Spleen (tissue), 11 donors: ENCODE measurements at regions not wholly inside any gene's neighbourhood (a gene's known extent, or its start where the extent isn't known, plus 50 kb on each side); places are given as distances from the start of the nearest gene placed in this dataset.

Experiments used
- DNase-seq: peaks from one replicate; pipeline ENCODE4 v3.0.0-alpha.2; 2020
- H3K27ac ChIP-seq, 8 donors: fragments of 200-600 bp; sonication (generic) in 7 of 8; 1 replicate in 4 of 8; 2 replicates in 4 of 8; pipeline versions ENCODE4 v1.5.0 to v1.8.0; 2016 to 2021; ENCODE audit warnings: inconsistent platforms in 4 of 8, mild to moderate bottlenecking in 4 of 8, moderate library complexity in 1 of 8
- H3K27me3 ChIP-seq, 7 donors: fragments of 200-600 bp; sonication (generic) in 6 of 7; replicated peaks in 1 of 7; 1 replicate in 4 of 7; 2 replicates in 3 of 7; pipeline versions ENCODE4 v1.5.0 to v1.8.0; 2016 to 2021; ENCODE audit warnings: inconsistent platforms in 3 of 7, mild to moderate bottlenecking in 1 of 7
- H3K36me3 ChIP-seq, 6 donors: fragments of 200-600 bp; sonication (generic) in 5 of 6; 1 replicate in 4 of 6; 2 replicates in 2 of 6; pipeline versions ENCODE4 v1.5.0 to v1.8.0; 2016 to 2021; ENCODE audit warnings: inconsistent platforms in 2 of 6
- H3K4me1 ChIP-seq, 6 donors: fragments of 200-600 bp; sonication (generic) in 5 of 6; 1 replicate in 3 of 6; 2 replicates in 3 of 6; pipeline versions ENCODE4 v1.5.0 to v1.8.0; 2016 to 2021; ENCODE audit warnings: inconsistent platforms in 3 of 6
- H3K4me3 ChIP-seq, 8 donors: fragments of 200-600 bp; sonication (generic) in 7 of 8; 1 replicate in 4 of 8; 2 replicates in 4 of 8; pipeline versions ENCODE4 v1.5.0 to v1.8.0; 2016 to 2021; ENCODE audit warnings: inconsistent platforms in 4 of 8, mild to moderate bottlenecking in 4 of 8, moderate library complexity in 2 of 8
- H3K9me3 ChIP-seq, 8 donors: fragments of 200-600 bp; sonication (generic) in 7 of 8; 1 replicate in 4 of 8; 2 replicates in 4 of 8; pipeline versions ENCODE4 v1.5.0 to v1.8.0; 2016 to 2021; ENCODE audit warnings: inconsistent platforms in 4 of 8
- POLR2A ChIP-seq, 3 donors: fragments of 450-650 bp; IDR thresholded peaks; one replicate each; pipeline ENCODE4 v1.5.1; 2017; ENCODE audit warnings: antibody characterized with exemption in 3 of 3, mild to moderate bottlenecking in 1 of 3
- POLR2AphosphoS5 ChIP-seq, 3 donors: sonication (generic); formaldehyde crosslinking; IDR thresholded peaks; one replicate each; pipeline ENCODE4 v1.5.1; 2017; ENCODE audit warnings: antibody characterized with exemption in 3 of 3
- WGBS, 5 donors: extraction: QIAGEN DNeasy Blood & Tissue Kit in 3 of 5; methylation state at CpG; one replicate each; pipeline versions ENCODE4 v1.1.5 to v1.1.7; 2013 to 2018; 5-methylcytosine and 5-hydroxymethylcytosine counted together
- intact Hi-C: fragments of 100-400 bp; cut with DNase I; formaldehyde crosslinking; loops from one replicate; pipeline ENCODE4 v1.15.0; 2023; ENCODE audit warnings: low total_unique reads
- TF ChIP-seq, protein P1 (sequence below), 11 experiments: fragments of 200-600 bp in 7 of 11; fragments of 450-650 bp in 4 of 11; sonication (generic) in 4 of 11; IDR thresholded peaks in 8 of 11; conservative IDR thresholded peaks in 3 of 11; 1 replicate in 7 of 11; 2 replicates in 4 of 11; pipeline versions ENCODE4 v1.4.0 to v1.8.0; 2016 to 2021; ENCODE audit warnings: antibody characterized with exemption in 11 of 11, inconsistent platforms in 4 of 11, mild to moderate bottlenecking in 1 of 11
- donor health status: healthy with polysubstance abuse.
- donor health status: DM: no; HTN: no; CAD: no; lungs with moderate emphysema.
- donor health status: DM: no; HTN: no; CAD: no.
- donor health status: Bipolar disorder and iron deficiency.
- donor health status: healthy.
- donor health status: DM: no; HTN: no; CAD: no.
- donor health status: DM: yes; HTN: yes; CAD: no.

- Histone ChIP-seq H3K4me1 (no peaks in the 10 kb centered on the region), H3K9me3 (no peaks in the 10 kb centered on the region), H3K36me3 (no peaks in the 10 kb centered on the region), H3K27me3 (peaks cover 0 to 88% (median 3%) of the 10 kb centered on the region in 7 donors), H3K27ac (no peak overlapping the region), H3K4me3 (no peak overlapping the region)
- TF ChIP-seq POLR2A (IDR thresholded peaks at IDR 0.05) = no peak
- TF ChIP-seq POLR2AphosphoS5 (IDR thresholded peaks at IDR 0.05) = no peak
- TF ChIP-seq, protein P1, sequence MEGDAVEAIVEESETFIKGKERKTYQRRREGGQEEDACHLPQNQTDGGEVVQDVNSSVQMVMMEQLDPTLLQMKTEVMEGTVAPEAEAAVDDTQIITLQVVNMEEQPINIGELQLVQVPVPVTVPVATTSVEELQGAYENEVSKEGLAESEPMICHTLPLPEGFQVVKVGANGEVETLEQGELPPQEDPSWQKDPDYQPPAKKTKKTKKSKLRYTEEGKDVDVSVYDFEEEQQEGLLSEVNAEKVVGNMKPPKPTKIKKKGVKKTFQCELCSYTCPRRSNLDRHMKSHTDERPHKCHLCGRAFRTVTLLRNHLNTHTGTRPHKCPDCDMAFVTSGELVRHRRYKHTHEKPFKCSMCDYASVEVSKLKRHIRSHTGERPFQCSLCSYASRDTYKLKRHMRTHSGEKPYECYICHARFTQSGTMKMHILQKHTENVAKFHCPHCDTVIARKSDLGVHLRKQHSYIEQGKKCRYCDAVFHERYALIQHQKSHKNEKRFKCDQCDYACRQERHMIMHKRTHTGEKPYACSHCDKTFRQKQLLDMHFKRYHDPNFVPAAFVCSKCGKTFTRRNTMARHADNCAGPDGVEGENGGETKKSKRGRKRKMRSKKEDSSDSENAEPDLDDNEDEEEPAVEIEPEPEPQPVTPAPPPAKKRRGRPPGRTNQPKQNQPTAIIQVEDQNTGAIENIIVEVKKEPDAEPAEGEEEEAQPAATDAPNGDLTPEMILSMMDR (IDR thresholded peaks at IDR 0.05 in 8 of 11, conservative IDR thresholded peaks at IDR 0.05 in 3 of 11) = no peak
- DNase-seq = peak; percentile 52
- 68 to 80% (median 74%) methylated on average over 8 of the region's 8 CpGs for WGBS, 5 donors
- intact Hi-C loops = no loop called here
These were observed 264.7 kb downstream of the BUD13 start for GRCh38 chr11:116507849-116508695.

DNA sequence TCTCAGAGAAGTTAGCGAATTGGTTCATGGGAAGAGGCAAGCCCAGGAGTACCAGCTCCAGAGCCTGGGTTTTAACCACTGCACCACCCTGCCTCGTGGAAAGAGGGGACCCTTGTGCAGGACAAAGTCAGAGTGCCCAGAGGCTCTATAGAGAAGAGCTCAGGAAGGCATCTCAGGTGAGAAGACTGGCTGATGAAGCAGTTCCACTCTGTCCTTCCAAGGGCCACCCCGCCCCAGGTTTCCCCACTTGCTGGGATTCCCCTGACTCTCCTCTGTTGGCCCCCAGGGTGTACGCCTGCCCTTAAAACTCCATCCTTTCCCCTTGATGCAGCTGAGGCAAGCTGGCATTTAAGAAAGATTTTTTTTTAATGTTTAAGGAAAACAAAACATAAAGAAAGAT is 265.8 kb downstream of the BUD13 start:
- Histone ChIP-seq H3K27me3 (peaks cover 0 to 88% (median 3%) of the 10 kb centered on the region in 7 donors), H3K4me3 (no peak overlapping the region), H3K9me3 (no peaks in the 10 kb centered on the region), H3K27ac (no peak overlapping the region), H3K4me1 (no peaks in the 10 kb centered on the region), H3K36me3 (no peaks in the 10 kb centered on the region)
- no peak for DNase-seq
- intact Hi-C loops = no loop called here
- 58 to 73% (median 68%) methylated on average over 4 of the region's 4 CpGs for WGBS, 5 donors
- TF ChIP-seq, protein P1 (IDR thresholded peaks at IDR 0.05 in 8 of 11, conservative IDR thresholded peaks at IDR 0.05 in 3 of 11) = no peak
- TF ChIP-seq POLR2AphosphoS5 (IDR thresholded peaks at IDR 0.05) (no peak), POLR2A (IDR thresholded peaks at IDR 0.05) (no peak)

GRCh38 chr11:116506263-116506825 is 266.4 kb downstream of the BUD13 start:
- 68 to 82% (median 75%) methylated on average over 6 of the region's 6 CpGs for WGBS, 5 donors

More at GRCh38 chr11:116506263-116506825, 266.4 kb downstream of the BUD13 start:
- TF ChIP-seq POLR2A (IDR thresholded peaks at IDR 0.05) = no peak
- no peak for TF ChIP-seq POLR2AphosphoS5 (IDR thresholded peaks at IDR 0.05)
- TF ChIP-seq, protein P1 (IDR thresholded peaks at IDR 0.05 in 8 of 11, conservative IDR thresholded peaks at IDR 0.05 in 3 of 11) = no peak
- no peaks in the 10 kb centered on the region for H3K36me3 ChIP-seq
- H3K4me3 ChIP-seq = no peak overlapping the region
- H3K27me3 ChIP-seq = peaks cover 0 to 89% (median 7%) of the 10 kb centered on the region in 7 donors
- no peaks in the 10 kb centered on the region for H3K4me1 ChIP-seq
- H3K27ac ChIP-seq = no peak overlapping the region
- DNase-seq = peak; percentile 55
- H3K9me3 ChIP-seq = no peaks in the 10 kb centered on the region
- intact Hi-C loops = no loop called here
